MM.1S (cell line): ENCODE measurements at regions not wholly inside any gene's neighbourhood (a gene's known extent, or its start where the extent isn't known, plus 50 kb on each side); places are given as distances from the start of the nearest gene placed in this dataset.

Experiments used
- CTCF ChIP-seq: fragments of 300-600 bp; sonication (generic); IDR thresholded peaks from 2 replicates; pipeline ENCODE4 v1.5.1; 2016; ENCODE audit warnings: antibody characterized with exemption, low read length, mixed read lengths
- EZH2 ChIP-seq: fragments of 300-600 bp; sonication (generic); optimal IDR thresholded peaks from 2 replicates; pipeline ENCODE3; 2017; ENCODE audit warnings: low read depth, mild to moderate bottlenecking, antibody characterized with exemption, low read length, mixed read lengths
- EZH2phosphoT487 ChIP-seq: fragments of 300-600 bp; sonication (generic); IDR thresholded peaks from 2 replicates; pipeline ENCODE4 v1.6.1; 2018; ENCODE audit warnings: antibody characterized with exemption, low read length

GRCh38 chr11:36743039-36743438, 145.0 kb upstream of the RAG2 start:
- TF ChIP-seq EZH2 (no peak), CTCF (no peak), EZH2phosphoT487 (no peak)
